Colonic mucosa (tissue), 4 donors: ENCODE measurements at regions not wholly inside any gene's neighbourhood (a gene's known extent, or its start where the extent isn't known, plus 50 kb on each side); places are given as distances from the start of the nearest gene placed in this dataset.
"Not testable (repeated sequence)": the region's sequence is repeated elsewhere in the genome, so short reads cannot be mapped to it uniquely, and the experiment has no call there.

ENCODE experiments used
- DNase-seq: peaks from one replicate; pipeline ENCODE4 v3.0.0-alpha.2; 2020
- H3K27ac ChIP-seq: fragments of 200-600 bp; one replicate; pipeline ENCODE4 v1.8.0; 2021
- H3K27me3 ChIP-seq: fragments of 200-600 bp; one replicate; pipeline ENCODE4 v1.8.0; 2021
- H3K36me3 ChIP-seq: fragments of 200-600 bp; one replicate; pipeline ENCODE4 v1.8.0; 2021
- H3K4me1 ChIP-seq: fragments of 200-600 bp; one replicate; pipeline ENCODE4 v1.8.0; 2021; ENCODE audit warnings: mild to moderate bottlenecking
- H3K4me3 ChIP-seq: fragments of 200-600 bp; one replicate; pipeline ENCODE4 v1.8.0; 2021
- H3K9ac ChIP-seq, 2 donors: one replicate each; pipeline ENCODE4 v1.7.0; 2013; ENCODE audit warnings: control low read depth in 2 of 2, low read depth in 2 of 2, low read length in 2 of 2
- H3K9me3 ChIP-seq: fragments of 200-600 bp; one replicate; pipeline ENCODE4 v1.8.0; 2021
- CTCF ChIP-seq: fragments of 200-600 bp; IDR thresholded peaks from one replicate; pipeline ENCODE4 v1.8.0; 2022; ENCODE audit warnings: antibody characterized with exemption, mild to moderate bottlenecking
- intact Hi-C: fragments of 100-400 bp; cut with DNase I; formaldehyde crosslinking; loops from one replicate; pipeline ENCODE4 v1.14.1; 2022
- donor health status: healthy.
- donor health status: DM: no; HTN: no; CAD: no.
- donor health status: DM: no; HTN: no; CAD: no.

- TF ChIP-seq CTCF: no peak
- Histone ChIP-seq H3K27me3 (no peaks in the 10 kb centered on the region), H3K9me3 (no peaks in the 10 kb centered on the region), H3K27ac (no peak overlapping the region), H3K4me3 (no peak overlapping the region), H3K4me1 (no peaks in the 10 kb centered on the region), H3K9ac (no peak overlapping the region), H3K36me3 (no peaks in the 10 kb centered on the region)
- no peak for DNase-seq
- intact Hi-C loops: no loop called here
Observed at GRCh38 chr18:39232490-39232889, 1666.9 kb upstream of the CELF4 start.

- intact Hi-C loops: no loop called here
- Histone ChIP-seq H3K27me3 (no peaks in the 10 kb centered on the region), H3K4me3 (no peak overlapping the region), H3K36me3 (no peaks in the 10 kb centered on the region), H3K9me3 (no peaks in the 10 kb centered on the region), H3K9ac (no peak overlapping the region), H3K27ac (no peak overlapping the region), H3K4me1 (no peaks in the 10 kb centered on the region)
- no peak for TF ChIP-seq CTCF
- no peak for DNase-seq
Observed at GRCh38 chr18:39230086-39230803, 1664.6 kb upstream of the CELF4 start.

GRCh38 chr18:39227769-39228168, 1662.2 kb upstream of the CELF4 start:
- H3K4me3 ChIP-seq, H3K9ac ChIP-seq, H3K27me3 ChIP-seq, H3K9me3 ChIP-seq, intact Hi-C loops, H3K36me3 ChIP-seq, H3K27ac ChIP-seq, H3K4me1 ChIP-seq, DNase-seq: not testable (repeated sequence)

- Histone ChIP-seq H3K9ac (no peak overlapping the region), H3K9me3 (no peaks in the 10 kb centered on the region), H3K27me3 (no peaks in the 10 kb centered on the region), H3K4me3 (no peak overlapping the region), H3K36me3 (no peaks in the 10 kb centered on the region), H3K4me1 (no peaks in the 10 kb centered on the region), H3K27ac (no peak overlapping the region)
- TF ChIP-seq CTCF: no peak
- intact Hi-C loops: no loop called here
- no peak for DNase-seq
Observed at GRCh38 chr18:39225373-39225772, 1659.8 kb upstream of the CELF4 start.

- no peaks in the 10 kb centered on the region for H3K4me1 ChIP-seq
- intact Hi-C loops: no loop called here
- no peak for TF ChIP-seq CTCF
- no peak for DNase-seq
- H3K9ac ChIP-seq: no peak overlapping the region
- H3K27me3 ChIP-seq: no peaks in the 10 kb centered on the region
- no peaks in the 10 kb centered on the region for H3K36me3 ChIP-seq
- no peak overlapping the region for H3K4me3 ChIP-seq
- no peaks in the 10 kb centered on the region for H3K9me3 ChIP-seq
- H3K27ac ChIP-seq: no peak overlapping the region
Observed at GRCh38 chr18:39223283-39223682, 1657.7 kb upstream of the CELF4 start.

DNA sequence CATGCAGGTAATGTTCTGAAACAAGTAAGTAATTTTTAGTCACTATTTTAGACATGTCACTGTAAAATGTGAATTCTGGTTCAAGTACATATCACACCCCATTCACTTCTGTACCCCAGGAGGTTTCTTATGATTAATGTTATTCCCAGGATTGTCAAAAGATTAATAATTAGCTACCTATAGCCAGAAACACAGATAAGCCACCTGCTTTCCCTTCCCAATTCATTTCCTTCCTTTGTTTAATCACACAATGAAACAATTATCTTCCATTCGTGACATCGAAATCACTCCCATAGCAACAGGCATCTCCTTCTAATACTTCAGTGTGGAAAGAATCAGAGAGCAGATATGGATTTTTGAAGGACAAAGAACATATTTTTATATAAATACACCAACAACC, 1650.3 kb upstream of the CELF4 start:
- intact Hi-C loops: no loop called here
- no peak for DNase-seq

More for the DNA sequence above, 1650.3 kb upstream of the CELF4 start:
- no peaks in the 10 kb centered on the region for H3K27me3 ChIP-seq
- H3K4me1 ChIP-seq: no peaks in the 10 kb centered on the region
- H3K4me3 ChIP-seq: no peak overlapping the region
- H3K9ac ChIP-seq: no peak overlapping the region
- H3K9me3 ChIP-seq: no peaks in the 10 kb centered on the region
- TF ChIP-seq CTCF: no peak
- H3K36me3 ChIP-seq: no peaks in the 10 kb centered on the region
- no peak overlapping the region for H3K27ac ChIP-seq
